Astrocyte of the spinal cord (primary cell): ENCODE measurements at regions not wholly inside any gene's neighbourhood (a gene's known extent, or its start where the extent isn't known, plus 50 kb on each side); places are given as distances from the start of the nearest gene placed in this dataset.

ENCODE experiments used
- DNase-seq: peaks from one replicate; pipeline ENCODE4 v3.0.0; 2011; ENCODE audit warnings: low read depth, low spot score
- H3K4me3 ChIP-seq: 2 replicates; pipeline ENCODE4 v1.5.1; 2011; ENCODE audit warnings: low read depth, mild to moderate bottlenecking, low read length, moderate library complexity
- in situ Hi-C: cut with HindIII; loops from 2 replicates; pipeline ENCODE4 v1.10.0; 2017; ENCODE audit warnings: low sequenced_read_pairs
- TF ChIP-seq, protein P1 (sequence below): IDR thresholded peaks from 2 replicates; pipeline ENCODE4 v1.5.1; 2012; ENCODE audit warnings: low read depth, mild to moderate bottlenecking, low read length, inconsistent platforms

DNA sequence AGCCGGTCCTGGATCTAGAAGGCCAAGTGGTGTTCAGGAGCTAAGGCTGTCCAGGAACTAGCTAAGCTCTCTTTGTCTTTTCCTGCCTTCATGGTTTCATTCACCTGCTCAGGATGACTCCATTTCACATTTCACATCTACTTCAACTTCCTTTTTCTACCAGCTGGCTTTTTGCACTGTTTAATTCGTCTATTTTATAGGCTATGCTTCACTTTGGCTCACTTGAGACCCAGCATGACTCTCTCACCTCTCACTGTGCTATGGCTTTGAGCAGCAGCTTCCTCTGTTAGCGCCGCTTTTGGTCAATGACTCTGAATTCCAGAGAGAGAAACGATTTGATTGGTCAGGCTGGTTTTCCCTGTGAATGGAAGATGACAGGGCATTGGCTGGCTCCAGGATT lies 213.5 kb upstream of the CLNK start:
- H3K4me3 ChIP-seq: no peak overlapping the region
- DNase-seq: no peak
- in situ Hi-C loops: no loop called here
- TF ChIP-seq, protein P1, sequence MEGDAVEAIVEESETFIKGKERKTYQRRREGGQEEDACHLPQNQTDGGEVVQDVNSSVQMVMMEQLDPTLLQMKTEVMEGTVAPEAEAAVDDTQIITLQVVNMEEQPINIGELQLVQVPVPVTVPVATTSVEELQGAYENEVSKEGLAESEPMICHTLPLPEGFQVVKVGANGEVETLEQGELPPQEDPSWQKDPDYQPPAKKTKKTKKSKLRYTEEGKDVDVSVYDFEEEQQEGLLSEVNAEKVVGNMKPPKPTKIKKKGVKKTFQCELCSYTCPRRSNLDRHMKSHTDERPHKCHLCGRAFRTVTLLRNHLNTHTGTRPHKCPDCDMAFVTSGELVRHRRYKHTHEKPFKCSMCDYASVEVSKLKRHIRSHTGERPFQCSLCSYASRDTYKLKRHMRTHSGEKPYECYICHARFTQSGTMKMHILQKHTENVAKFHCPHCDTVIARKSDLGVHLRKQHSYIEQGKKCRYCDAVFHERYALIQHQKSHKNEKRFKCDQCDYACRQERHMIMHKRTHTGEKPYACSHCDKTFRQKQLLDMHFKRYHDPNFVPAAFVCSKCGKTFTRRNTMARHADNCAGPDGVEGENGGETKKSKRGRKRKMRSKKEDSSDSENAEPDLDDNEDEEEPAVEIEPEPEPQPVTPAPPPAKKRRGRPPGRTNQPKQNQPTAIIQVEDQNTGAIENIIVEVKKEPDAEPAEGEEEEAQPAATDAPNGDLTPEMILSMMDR: no peak

DNA sequence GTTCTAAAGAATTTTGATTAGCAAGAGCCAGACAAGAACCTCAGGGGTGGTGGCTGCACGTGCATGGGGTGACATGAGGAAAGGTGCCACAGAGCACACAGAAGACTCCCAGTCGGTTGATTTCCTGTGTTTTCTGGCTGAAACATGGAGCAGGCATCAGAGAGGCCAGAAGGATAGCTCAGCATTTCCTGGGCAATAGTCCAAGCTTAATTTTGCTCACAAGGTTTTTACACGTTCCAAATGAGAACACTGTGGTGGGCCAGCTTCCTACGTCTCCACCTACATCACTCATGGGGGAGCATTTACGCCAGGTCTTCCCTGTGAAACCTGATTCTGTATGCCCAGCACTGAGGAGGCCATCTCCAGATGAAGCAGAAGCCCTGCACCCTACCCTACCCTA lies 212.5 kb upstream of the CLNK start:
- no peak for DNase-seq
- TF ChIP-seq, protein P1: no peak
- no peak overlapping the region for H3K4me3 ChIP-seq
- in situ Hi-C loops: no loop called here

DNA sequence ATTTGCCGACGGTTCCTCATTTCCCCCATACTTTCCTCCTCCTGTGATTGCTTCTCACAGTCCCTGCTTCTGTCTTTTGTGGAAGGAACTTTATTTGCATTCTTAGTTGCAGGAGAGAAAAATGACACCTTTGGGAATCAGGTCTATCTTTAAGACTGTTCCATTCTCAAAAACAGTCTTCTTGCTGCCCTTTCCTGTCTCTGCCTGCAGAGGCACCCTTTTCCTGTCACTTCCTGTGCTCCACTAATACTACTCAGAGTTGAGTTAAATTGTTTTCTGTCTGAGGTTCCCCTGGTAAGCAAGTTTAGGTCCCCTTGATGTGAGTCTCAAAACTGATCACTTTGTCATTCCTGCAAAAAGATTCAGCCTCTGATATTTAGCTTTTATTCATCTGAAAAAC lies 208.8 kb upstream of the CLNK start:
- in situ Hi-C loops: no loop called here
- TF ChIP-seq, protein P1: peak; percentile 56
- no peak overlapping the region for H3K4me3 ChIP-seq
- no peak for DNase-seq

DNA sequence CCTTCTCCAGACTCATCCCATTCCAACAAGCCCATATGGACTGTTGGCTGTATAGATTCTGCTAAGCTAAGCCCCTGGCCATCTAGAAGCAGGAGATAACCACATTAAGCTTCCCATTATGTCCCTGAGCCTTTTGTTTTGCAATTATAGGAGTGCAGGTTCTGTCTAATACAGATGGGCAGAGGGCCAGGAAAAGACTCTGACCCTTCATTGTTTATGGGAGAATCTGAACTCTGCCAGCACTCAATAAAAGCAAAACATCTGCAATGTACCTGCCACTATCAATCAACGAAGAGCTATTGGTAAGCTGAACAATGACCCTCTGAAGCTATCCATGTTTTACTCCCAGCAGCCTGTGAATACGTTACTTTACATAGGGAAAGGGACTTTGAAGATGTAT lies 207.3 kb upstream of the CLNK start:
- TF ChIP-seq, protein P1: no peak
- in situ Hi-C loops: no loop called here
- no peak overlapping the region for H3K4me3 ChIP-seq
- no peak for DNase-seq

DNA sequence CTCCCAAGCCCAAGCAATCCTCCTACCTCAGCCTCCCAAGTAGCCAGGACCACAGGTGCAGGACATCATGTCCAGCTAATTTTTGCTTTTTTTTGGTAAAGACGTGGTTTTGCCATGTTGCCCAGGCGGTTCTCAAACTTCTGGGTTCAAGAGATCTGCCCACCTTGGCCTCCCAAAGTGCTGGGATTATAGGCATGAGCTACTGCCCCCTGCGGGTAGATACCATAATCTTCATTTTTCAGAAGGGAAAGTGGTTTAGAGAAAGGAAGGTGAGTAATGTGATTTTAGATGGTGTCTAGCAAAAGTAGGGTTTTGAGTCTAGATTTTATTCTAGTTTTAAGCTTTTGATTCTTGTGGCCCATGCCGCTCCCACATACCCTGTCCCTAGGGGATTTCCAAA lies 205.3 kb upstream of the CLNK start:
- TF ChIP-seq, protein P1: no peak
- in situ Hi-C loops: no loop called here
- DNase-seq: no peak
- H3K4me3 ChIP-seq: no peak overlapping the region

DNA sequence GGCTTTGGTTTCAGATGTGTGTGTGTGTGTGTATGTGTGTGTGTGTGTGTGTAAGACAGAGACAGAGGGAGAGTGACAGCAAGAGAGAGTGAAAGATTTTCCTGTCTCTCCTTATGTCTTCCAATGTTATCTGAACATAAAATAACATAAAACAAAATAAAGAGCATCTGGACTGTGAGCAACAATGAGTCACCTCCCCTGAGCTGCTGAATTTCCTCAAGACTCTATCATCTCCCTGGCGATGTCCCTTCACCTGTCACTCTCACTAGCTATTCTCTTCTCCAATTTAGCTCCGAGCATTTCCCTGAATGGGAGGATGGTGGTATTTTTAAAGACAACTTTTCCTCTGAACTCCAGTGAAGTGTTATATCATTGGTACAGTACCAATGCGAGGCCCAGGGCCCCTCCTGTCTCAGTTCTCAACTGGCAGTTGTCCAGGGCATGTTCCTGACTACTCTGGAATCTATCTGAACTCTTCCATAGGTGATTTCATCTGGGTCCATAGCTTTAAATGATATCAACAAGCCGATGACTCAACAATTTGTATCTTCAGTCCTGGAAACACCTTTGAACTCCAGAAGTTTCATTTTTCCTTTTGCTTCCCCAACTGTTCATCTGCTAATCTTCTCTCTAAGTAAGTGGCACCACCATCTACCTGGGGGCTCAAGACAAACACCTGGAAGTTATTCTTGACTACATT lies 195.0 kb upstream of the CLNK start:
- in situ Hi-C loops: no loop called here
- H3K4me3 ChIP-seq: no peak overlapping the region
- TF ChIP-seq, protein P1: no peak
- DNase-seq: peak; percentile 53

DNA sequence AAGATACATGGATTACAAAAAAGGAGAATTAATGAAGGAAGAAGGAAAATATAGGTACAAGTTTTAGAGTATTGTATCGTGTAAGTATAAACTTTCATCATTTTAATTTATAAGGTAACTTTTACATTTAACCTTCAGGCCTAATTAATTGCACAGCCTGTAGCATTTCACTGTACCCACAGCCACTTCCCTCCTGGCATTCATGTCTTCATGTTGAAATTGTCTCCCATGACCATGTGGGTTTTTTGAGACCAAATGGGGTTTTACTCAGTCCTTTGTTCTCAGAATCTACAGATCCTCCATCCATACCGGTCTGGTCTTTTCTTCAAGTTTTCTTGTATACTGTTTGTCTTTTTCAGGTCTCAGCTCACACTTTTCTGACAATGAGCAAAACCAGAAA lies 194.3 kb upstream of the CLNK start:
- TF ChIP-seq, protein P1: no peak
- no peak overlapping the region for H3K4me3 ChIP-seq
- in situ Hi-C loops: no loop called here
- no peak for DNase-seq
